T-helper 9 cell (primary cell): ENCODE measurements at regions not wholly inside any gene's neighbourhood (a gene's known extent, or its start where the extent isn't known, plus 50 kb on each side); places are given as distances from the start of the nearest gene placed in this dataset.

ENCODE experiments used
- DNase-seq: peaks from one replicate; pipeline ENCODE4 v3.0.0-alpha.2; 2020

GRCh38 chr3:117746066-117746465 lies 1036.5 kb downstream of the TUSC7 start:
- DNase-seq = no peak

DNA sequence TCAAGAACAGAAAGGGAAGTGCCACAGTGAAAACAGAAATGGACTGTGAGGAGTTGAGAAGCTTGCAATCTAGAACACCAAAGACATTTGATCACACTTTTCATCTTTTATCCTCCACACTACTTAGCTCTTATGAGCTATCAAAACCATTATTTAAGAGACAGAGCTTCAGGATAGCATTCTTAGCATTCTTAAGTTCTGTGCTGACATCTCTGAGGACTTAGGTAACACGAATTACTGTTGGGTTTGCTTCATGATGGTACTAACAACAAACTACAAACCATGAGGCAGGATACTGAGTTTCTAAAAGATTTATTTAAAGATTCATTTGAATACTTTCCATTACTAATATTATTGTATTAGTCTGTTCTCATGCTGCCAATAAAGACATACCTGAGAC lies 1038.6 kb downstream of the TUSC7 start:
- no peak for DNase-seq

GRCh38 chr3:117750674-117751269 lies 1041.2 kb downstream of the TUSC7 start:
- no peak for DNase-seq

- DNase-seq = no peak
Observed at GRCh38 chr3:117751651-117752050, 1042.1 kb downstream of the TUSC7 start.

DNA sequence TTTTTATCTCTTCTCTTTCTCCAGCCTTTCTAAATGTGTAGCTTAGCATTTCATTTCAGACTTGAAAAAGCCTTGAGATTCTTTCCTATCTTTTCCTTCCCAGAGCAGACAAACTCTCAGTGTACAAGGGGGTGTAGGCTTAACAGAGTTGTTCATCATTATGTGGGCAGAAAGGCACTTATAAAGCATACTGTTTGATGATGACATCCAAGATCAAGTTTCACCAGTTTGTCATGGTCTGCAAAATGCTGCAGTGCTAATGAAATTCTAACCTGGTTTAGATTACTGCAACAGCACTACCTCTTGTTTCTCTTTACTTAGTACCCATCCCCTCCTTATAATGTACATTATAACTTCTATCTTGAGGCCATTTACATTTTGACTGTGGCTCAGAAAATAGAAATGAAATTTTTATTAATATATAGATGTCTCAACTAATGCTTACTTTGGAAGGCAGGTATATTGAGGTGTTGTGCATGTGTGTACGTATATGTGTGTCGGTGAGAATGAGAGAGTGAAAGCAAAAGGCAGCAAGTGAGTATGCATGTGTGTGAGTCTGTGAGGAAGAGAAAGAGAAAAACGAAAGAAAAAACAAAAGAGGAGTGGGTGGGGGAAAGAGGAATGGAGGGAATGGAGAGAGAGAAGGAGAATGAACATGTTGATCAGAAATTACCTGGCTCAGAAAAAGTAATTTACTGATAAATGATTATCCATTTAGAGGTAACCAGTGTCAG lies 1043.6 kb downstream of the TUSC7 start:
- no peak for DNase-seq

DNA sequence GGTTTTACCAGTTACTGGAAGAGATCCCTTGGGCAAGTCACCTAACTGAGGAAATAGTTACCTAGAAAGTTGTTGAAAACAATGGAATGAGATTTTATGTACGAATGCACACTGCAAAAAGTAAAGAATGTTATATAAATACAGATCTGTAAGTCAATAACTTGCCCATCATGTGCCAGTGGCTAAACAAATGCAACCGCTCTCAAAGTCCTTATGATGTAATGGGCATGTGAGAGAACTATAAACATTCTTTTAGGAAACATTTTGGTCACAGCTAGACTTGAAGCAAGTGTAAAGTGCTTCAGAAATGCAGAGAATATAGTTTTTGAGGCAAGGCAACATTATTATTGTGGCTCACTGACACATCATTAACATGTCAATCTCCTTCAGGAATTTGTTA lies 1044.5 kb downstream of the TUSC7 start:
- DNase-seq = no peak

DNA sequence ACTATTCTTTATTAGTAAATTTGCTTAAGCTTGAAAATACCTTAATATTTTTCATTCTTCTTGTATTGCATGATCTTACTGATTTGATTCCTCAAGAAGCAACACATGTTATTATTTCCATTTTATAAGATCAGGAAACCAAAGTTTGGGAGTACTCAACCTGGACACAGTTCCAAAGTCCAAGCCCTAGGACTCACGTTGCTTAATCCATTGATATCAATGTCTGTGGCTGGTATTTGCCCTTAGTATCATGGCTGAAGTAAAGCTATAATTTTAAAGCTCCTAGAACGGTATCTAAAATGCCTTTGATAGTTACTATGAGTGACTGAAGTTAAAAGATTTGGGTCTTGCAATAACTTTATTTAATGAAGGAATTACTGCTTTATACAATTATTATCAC lies 1045.3 kb downstream of the TUSC7 start:
- no peak for DNase-seq

- DNase-seq = no peak
Observed at GRCh38 chr3:117756563-117756962, 1047.0 kb downstream of the TUSC7 start.

- no peak for DNase-seq
Observed at GRCh38 chr3:117761703-117762620, 1052.4 kb downstream of the TUSC7 start.

- DNase-seq = no peak
Observed at GRCh38 chr3:117762621-117763037, 1053.0 kb downstream of the TUSC7 start.

DNA sequence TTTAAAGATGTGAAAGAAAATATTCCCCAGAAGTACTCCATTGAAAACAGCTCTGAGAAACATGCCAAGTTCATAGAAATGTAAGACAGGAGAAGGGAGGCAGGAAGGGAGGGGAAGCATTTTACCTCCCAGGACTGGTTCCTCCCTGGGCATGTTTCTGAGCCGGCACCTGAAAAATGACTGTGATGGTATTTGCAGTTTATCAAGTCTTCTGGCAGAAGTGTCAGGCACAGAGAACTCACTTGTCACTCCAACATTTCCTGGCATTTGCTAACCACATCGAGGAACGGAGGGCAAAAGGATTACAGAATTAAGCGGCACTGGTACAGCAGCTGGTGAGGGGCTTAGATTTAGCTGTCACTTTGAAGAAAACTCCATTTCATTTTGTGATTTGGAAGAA lies 1054.0 kb downstream of the TUSC7 start:
- DNase-seq = no peak

- no peak for DNase-seq
Observed at GRCh38 chr3:117768581-117768980, 1059.0 kb downstream of the TUSC7 start.

DNA sequence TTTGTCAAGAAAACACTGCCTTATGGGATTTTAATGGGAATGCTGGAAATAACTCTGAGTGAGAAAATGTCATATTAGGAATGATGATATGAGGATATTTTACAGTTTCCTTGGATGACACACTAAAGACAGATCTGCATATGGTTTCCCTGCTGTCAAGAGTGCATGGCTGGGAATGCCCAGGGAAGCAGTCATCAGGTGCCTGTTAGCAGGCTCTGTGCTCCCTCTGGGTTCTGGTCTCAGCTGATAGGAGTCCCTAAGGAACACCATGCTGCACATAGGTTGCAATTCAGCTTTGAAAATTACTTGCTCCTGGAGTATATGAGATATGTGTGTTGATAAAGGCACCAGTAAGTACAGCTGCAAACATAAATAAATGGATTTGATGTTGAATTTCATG lies 1064.6 kb downstream of the TUSC7 start:
- no peak for DNase-seq

- no peak for DNase-seq
Observed at GRCh38 chr3:117786349-117786748, 1076.8 kb downstream of the TUSC7 start.

GRCh38 chr3:117788061-117788460 lies 1078.5 kb downstream of the TUSC7 start:
- no peak for DNase-seq

DNA sequence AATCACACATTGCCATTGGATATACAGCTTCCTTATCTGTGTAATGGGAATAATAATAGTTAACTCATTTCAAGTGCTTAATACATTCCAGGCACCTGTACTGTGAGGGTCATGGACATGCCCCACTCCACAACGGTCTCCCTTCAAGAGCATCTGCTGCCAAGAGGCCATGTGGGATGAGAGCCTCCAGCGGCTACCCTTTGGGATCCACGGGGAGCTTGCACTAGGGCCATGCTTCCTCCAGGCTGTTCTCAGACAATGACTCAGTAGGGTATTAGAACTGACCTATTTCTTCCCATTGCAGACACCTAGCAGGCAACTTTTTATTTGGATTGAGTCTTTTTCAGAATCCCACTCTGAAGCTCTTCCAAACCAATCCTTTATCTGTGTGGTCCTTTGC lies 1078.9 kb downstream of the TUSC7 start:
- no peak for DNase-seq

DNA sequence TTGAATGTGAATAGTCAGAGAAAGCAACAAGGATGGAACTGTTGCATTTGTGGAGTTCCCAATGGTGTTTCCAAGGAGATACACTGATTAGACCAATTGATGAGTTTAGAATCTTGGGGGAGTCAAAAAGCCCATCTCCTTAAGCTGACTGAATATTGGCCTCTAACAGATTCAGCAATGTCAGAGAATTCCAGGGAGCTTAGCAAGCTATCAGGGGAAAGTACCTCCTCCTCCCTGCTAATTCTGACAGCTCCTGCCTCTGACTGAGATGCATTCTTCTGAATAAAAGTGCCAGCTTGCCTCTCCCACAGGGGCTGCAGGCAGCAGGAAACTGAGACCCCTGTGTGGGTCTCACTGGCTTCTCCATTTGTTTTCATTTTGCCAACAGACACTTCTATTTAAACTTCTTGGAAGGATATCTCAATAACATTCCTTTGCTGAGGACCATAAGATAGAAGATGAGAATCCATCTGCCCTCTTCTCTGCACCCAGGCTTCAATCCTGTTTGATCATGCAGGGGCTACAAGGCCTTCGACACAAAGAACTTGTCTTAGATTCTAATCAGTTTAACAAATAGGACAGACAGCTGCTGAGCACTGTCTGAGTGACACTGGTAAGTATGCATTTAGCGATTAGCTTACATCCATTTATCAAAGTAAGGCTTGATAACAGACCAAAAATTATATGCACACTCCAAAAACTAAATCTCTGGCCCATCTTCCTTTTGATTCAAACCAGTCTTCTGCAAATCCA lies 1080.8 kb downstream of the TUSC7 start:
- no peak for DNase-seq

DNA sequence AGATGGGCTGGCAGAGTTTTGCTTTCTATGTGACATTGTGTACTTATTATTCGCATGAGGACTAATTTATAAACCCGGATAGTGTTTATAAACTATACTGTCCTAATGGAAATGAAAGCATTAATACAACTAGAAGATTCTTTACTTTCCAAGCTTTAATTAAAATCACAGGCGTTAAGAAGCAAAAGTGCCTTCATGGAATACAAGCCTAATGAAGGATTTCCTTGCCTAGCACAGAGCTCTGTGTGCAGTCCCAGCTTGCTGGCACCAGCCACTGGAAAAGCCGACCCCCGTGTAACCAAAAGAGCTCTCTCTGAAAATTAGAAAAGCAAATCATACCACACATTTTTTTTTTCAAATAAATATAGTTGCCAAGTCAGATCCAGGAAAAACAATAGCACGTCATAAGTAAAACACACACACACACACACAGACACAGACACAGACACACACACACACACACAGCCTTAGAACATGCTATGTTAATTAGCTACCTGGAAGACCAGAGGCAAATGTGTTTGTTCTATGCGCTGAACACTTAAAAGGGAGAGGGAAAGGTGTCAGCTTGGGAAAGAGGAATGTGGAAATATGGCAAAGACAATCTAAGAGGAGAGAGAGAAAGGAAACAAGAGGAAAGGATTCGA lies 1084.2 kb downstream of the TUSC7 start:
- DNase-seq = no peak

DNA sequence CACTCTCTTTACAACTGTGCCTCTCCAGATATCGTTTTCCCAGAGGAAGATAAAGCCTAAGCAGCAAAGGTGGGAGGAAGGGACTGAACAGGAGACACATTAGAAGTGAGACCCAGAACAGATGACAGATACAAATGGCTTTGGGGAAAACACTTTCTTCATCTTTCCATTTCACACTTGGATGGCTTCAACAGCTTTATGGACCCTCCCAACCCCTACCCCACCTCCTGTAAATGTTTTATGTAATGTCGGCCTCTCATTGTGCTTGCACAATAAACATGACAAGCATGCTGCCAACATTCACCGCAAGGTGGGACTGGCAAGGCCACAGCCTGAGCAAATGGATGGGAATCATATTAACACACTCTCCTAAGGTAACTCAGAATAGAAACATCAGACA lies 1088.6 kb downstream of the TUSC7 start:
- DNase-seq = no peak

DNA sequence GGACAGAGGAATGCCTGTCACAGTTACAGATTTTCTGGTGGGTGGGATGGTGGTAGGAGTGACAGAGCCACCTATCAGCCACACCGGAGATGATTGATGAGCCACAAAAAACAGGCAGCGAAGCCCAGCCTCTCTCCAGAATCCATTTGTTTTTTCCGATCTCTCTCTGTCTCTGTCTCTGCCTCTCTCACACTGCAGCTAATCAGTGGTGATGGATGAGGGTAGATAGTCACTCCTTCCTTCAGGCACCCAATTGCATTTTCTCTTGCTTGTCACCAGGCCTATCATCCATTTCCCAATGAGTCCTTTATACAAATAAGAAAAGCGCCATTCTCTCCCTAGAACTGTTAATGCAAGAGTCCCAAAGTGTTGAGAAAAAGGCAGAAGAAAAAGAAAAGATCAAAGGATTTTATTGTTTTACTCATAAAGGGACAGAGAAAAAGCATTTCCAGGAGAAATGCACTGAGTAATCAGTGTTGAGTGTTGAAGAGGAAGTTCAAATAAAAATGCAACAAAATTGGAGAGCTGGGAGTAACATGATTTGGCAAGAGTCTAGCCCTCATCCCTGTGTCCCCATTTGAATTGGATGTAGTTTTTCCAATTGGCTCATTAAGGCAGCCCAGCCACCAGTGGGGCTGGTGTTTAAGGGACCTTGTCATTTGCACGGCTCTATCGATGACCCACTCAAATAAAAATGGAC lies 1089.3 kb downstream of the TUSC7 start:
- no peak for DNase-seq

- no peak for DNase-seq
Observed at GRCh38 chr3:117799387-117799735, 1089.8 kb downstream of the TUSC7 start.

GRCh38 chr3:117801912-117802239 lies 1092.3 kb downstream of the TUSC7 start:
- DNase-seq = no peak
